ENCODE measurements at regions not wholly inside any gene's neighbourhood (a gene's known extent, or its start where the extent isn't known, plus 50 kb on each side); places are given as distances from the start of the nearest gene placed in this dataset.

DNA sequence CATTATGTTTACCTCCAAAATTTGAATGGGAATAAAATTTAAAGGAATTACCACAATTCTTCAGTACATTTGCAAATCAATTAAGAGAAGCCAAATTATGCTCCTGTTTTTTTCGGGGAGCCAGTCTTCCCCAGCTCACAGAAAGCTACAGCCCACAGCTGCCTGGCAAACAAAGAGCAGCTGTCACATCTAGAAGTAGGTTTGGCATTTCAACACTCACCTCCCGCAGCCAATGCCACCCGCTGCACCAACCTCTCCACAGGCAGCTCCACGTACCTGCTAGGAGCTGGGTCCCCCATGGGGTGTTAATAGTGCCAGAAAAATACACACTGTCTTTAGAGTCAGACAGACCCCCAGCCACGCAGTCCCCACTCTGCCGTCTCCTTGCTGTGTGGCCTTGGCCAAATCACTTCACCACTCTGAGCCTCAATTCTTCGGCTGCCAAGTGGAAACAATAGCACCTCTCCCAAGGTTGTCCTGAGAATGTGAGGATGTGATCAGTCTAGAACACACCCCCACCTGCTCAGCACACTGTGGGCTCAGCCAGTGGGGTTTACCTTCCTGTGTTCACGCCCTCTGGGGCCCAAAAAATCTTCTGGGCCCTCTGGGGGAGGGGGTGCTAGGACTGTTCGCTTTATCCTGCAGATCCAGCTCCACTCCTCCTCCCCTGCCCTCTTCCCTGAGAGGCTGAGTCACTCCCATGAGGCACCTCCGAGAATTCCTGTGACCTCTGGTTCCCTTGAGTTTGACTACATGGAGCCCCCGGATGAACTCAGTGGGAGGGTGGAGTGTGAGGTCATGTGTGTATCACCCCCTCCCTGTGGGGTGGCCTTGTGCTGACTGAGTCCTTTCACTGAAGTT lies 204.3 kb upstream of the GRIK3 start:
- TF ChIP-seq, protein P1, sequence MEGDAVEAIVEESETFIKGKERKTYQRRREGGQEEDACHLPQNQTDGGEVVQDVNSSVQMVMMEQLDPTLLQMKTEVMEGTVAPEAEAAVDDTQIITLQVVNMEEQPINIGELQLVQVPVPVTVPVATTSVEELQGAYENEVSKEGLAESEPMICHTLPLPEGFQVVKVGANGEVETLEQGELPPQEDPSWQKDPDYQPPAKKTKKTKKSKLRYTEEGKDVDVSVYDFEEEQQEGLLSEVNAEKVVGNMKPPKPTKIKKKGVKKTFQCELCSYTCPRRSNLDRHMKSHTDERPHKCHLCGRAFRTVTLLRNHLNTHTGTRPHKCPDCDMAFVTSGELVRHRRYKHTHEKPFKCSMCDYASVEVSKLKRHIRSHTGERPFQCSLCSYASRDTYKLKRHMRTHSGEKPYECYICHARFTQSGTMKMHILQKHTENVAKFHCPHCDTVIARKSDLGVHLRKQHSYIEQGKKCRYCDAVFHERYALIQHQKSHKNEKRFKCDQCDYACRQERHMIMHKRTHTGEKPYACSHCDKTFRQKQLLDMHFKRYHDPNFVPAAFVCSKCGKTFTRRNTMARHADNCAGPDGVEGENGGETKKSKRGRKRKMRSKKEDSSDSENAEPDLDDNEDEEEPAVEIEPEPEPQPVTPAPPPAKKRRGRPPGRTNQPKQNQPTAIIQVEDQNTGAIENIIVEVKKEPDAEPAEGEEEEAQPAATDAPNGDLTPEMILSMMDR (IDR thresholded peaks at IDR 0.05 in 2 of 3, conservative IDR thresholded peaks at IDR 0.05 in 1 of 3; ENCODE audit: borderline replicate concordance in 1 of 3, insufficient read depth in 1 of 3, low read depth in 2 of 3, low read length in 2 of 3) = no peak
- TF ChIP-seq, protein P2, sequence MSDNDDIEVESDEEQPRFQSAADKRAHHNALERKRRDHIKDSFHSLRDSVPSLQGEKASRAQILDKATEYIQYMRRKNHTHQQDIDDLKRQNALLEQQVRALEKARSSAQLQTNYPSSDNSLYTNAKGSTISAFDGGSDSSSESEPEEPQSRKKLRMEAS (IDR thresholded peaks at IDR 0.05) = no peak
- TF ChIP-seq EGR1 (IDR thresholded peaks at IDR 0.05; ENCODE audit: low read depth) (no peak), POLR2AphosphoS5 (IDR thresholded peaks at IDR 0.05; ENCODE audit: low read depth, low read length) (no peak), ZNF274 (IDR thresholded peaks at IDR 0.05; ENCODE audit: low read depth, low read length) (no peak), JUND (IDR thresholded peaks at IDR 0.05) (no peak), POLR2A (IDR thresholded peaks at IDR 0.05; ENCODE audit: borderline replicate concordance, extremely low read depth, insufficient read depth, insufficient read length) (no peak), FOSL1 (IDR thresholded peaks at IDR 0.05; ENCODE audit: low read depth) (no peak), RAD21 (IDR thresholded peaks at IDR 0.05; ENCODE audit: low read depth) (no peak)
- TF ChIP-seq, protein P3, sequence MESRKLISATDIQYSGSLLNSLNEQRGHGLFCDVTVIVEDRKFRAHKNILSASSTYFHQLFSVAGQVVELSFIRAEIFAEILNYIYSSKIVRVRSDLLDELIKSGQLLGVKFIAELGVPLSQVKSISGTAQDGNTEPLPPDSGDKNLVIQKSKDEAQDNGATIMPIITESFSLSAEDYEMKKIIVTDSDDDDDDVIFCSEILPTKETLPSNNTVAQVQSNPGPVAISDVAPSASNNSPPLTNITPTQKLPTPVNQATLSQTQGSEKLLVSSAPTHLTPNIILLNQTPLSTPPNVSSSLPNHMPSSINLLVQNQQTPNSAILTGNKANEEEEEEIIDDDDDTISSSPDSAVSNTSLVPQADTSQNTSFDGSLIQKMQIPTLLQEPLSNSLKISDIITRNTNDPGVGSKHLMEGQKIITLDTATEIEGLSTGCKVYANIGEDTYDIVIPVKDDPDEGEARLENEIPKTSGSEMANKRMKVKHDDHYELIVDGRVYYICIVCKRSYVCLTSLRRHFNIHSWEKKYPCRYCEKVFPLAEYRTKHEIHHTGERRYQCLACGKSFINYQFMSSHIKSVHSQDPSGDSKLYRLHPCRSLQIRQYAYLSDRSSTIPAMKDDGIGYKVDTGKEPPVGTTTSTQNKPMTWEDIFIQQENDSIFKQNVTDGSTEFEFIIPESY (IDR thresholded peaks at IDR 0.05; ENCODE audit: extremely low read depth, insufficient replicate concordance, low read length) = no peak
- TF ChIP-seq, protein P4, sequence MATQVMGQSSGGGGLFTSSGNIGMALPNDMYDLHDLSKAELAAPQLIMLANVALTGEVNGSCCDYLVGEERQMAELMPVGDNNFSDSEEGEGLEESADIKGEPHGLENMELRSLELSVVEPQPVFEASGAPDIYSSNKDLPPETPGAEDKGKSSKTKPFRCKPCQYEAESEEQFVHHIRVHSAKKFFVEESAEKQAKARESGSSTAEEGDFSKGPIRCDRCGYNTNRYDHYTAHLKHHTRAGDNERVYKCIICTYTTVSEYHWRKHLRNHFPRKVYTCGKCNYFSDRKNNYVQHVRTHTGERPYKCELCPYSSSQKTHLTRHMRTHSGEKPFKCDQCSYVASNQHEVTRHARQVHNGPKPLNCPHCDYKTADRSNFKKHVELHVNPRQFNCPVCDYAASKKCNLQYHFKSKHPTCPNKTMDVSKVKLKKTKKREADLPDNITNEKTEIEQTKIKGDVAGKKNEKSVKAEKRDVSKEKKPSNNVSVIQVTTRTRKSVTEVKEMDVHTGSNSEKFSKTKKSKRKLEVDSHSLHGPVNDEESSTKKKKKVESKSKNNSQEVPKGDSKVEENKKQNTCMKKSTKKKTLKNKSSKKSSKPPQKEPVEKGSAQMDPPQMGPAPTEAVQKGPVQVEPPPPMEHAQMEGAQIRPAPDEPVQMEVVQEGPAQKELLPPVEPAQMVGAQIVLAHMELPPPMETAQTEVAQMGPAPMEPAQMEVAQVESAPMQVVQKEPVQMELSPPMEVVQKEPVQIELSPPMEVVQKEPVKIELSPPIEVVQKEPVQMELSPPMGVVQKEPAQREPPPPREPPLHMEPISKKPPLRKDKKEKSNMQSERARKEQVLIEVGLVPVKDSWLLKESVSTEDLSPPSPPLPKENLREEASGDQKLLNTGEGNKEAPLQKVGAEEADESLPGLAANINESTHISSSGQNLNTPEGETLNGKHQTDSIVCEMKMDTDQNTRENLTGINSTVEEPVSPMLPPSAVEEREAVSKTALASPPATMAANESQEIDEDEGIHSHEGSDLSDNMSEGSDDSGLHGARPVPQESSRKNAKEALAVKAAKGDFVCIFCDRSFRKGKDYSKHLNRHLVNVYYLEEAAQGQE (IDR thresholded peaks at IDR 0.05; ENCODE audit: low read depth) = no peak

Data from HCT116 (cell line).